ENCODE measurements at regions not wholly inside any gene's neighbourhood (a gene's known extent, or its start where the extent isn't known, plus 50 kb on each side); places are given as distances from the start of the nearest gene placed in this dataset.

- no peak overlapping the region for H3K4me3 ChIP-seq (ENCODE audit: low read length, poor library complexity, severe bottlenecking)
- no peak overlapping the region for H3K4me2 ChIP-seq (ENCODE audit: low read depth, low read length, poor library complexity, severe bottlenecking)
- no peaks in the 10 kb centered on the region for H4K20me1 ChIP-seq (ENCODE audit: insufficient read depth, low read length, poor library complexity, severe bottlenecking)
- no peaks in the 10 kb centered on the region for H3K79me2 ChIP-seq (ENCODE audit: insufficient read depth, low read length)
- no peaks in the 10 kb centered on the region for H3K9me3 ChIP-seq (ENCODE audit: insufficient read depth, low read depth, low read length)
- no peaks in the 10 kb centered on the region for H3K9me2 ChIP-seq (replicated peaks; ENCODE audit: low read depth, low read length)
- H3K9ac ChIP-seq (ENCODE audit: low read depth, low read length, poor library complexity, severe bottlenecking) = no peak overlapping the region
- H2AFZ ChIP-seq (ENCODE audit: low read length) = no peak overlapping the region
- no peaks in the 10 kb centered on the region for H3K4me1 ChIP-seq (ENCODE audit: insufficient read depth, low read length, poor library complexity, severe bottlenecking)
- H3K36me3 ChIP-seq (ENCODE audit: insufficient read depth, low read length) = no peaks in the 10 kb centered on the region
- no peaks in the 10 kb centered on the region for H3F3A ChIP-seq (ENCODE audit: low read depth)
- H3K27me3 ChIP-seq (ENCODE audit: insufficient read depth, low read length, poor library complexity, severe bottlenecking) = no peaks in the 10 kb centered on the region
- TF ChIP-seq CTCF (conservative IDR thresholded peaks at IDR 0.05; ENCODE audit: low read length) (no peak), EZH2phosphoT487 (IDR thresholded peaks at IDR 0.05; ENCODE audit: borderline replicate concordance) (no peak)
Observed at GRCh38 chr18:68406761-68407160, 308.1 kb downstream of the TMX3 start.

GRCh38 chr18:68402784-68403183 lies 312.1 kb downstream of the TMX3 start:
- Histone ChIP-seq H3K4me3 (ENCODE audit: low read length, poor library complexity, severe bottlenecking) (no peak overlapping the region), H4K20me1 (ENCODE audit: insufficient read depth, low read length, poor library complexity, severe bottlenecking) (no peaks in the 10 kb centered on the region), H3K9ac (ENCODE audit: low read depth, low read length, poor library complexity, severe bottlenecking) (no peak overlapping the region), H3K9me3 (ENCODE audit: insufficient read depth, low read depth, low read length) (no peaks in the 10 kb centered on the region), H3F3A (ENCODE audit: low read depth) (no peaks in the 10 kb centered on the region), H3K4me2 (ENCODE audit: low read depth, low read length, poor library complexity, severe bottlenecking) (no peak overlapping the region), H3K36me3 (ENCODE audit: insufficient read depth, low read length) (no peaks in the 10 kb centered on the region), H3K9me2 (replicated peaks; ENCODE audit: low read depth, low read length) (no peaks in the 10 kb centered on the region), H3K79me2 (ENCODE audit: insufficient read depth, low read length) (no peaks in the 10 kb centered on the region), H3K27me3 (ENCODE audit: insufficient read depth, low read length, poor library complexity, severe bottlenecking) (no peaks in the 10 kb centered on the region), H2AFZ (ENCODE audit: low read length) (no peak overlapping the region), H3K4me1 (ENCODE audit: insufficient read depth, low read length, poor library complexity, severe bottlenecking) (no peaks in the 10 kb centered on the region)
- TF ChIP-seq EZH2phosphoT487 (IDR thresholded peaks at IDR 0.05; ENCODE audit: borderline replicate concordance) (no peak), CTCF (conservative IDR thresholded peaks at IDR 0.05; ENCODE audit: low read length) (no peak)

- Histone ChIP-seq H3K36me3 (ENCODE audit: insufficient read depth, low read length) (no peaks in the 10 kb centered on the region), H3K9me3 (ENCODE audit: insufficient read depth, low read depth, low read length) (no peaks in the 10 kb centered on the region), H3K4me1 (ENCODE audit: insufficient read depth, low read length, poor library complexity, severe bottlenecking) (no peaks in the 10 kb centered on the region), H3K4me3 (ENCODE audit: low read length, poor library complexity, severe bottlenecking) (no peak overlapping the region), H3K27me3 (ENCODE audit: insufficient read depth, low read length, poor library complexity, severe bottlenecking) (no peaks in the 10 kb centered on the region), H3K79me2 (ENCODE audit: insufficient read depth, low read length) (no peaks in the 10 kb centered on the region), H3K9ac (ENCODE audit: low read depth, low read length, poor library complexity, severe bottlenecking) (no peak overlapping the region), H3K4me2 (ENCODE audit: low read depth, low read length, poor library complexity, severe bottlenecking) (no peak overlapping the region), H3K9me2 (replicated peaks; ENCODE audit: low read depth, low read length) (no peaks in the 10 kb centered on the region), H3F3A (ENCODE audit: low read depth) (no peaks in the 10 kb centered on the region), H4K20me1 (ENCODE audit: insufficient read depth, low read length, poor library complexity, severe bottlenecking) (no peaks in the 10 kb centered on the region), H2AFZ (ENCODE audit: low read length) (no peak overlapping the region)
- TF ChIP-seq CTCF (conservative IDR thresholded peaks at IDR 0.05; ENCODE audit: low read length) (no peak), EZH2phosphoT487 (IDR thresholded peaks at IDR 0.05; ENCODE audit: borderline replicate concordance) (no peak)
Observed at GRCh38 chr18:68400889-68401288, 314.0 kb downstream of the TMX3 start.
